ENCODE measurements at regions not wholly inside any gene's neighbourhood (a gene's known extent, or its start where the extent isn't known, plus 50 kb on each side); places are given as distances from the start of the nearest gene placed in this dataset.
"Not testable (repeated sequence)": the region's sequence is repeated elsewhere in the genome, so short reads cannot be mapped to it uniquely, and the experiment has no call there.

DNA sequence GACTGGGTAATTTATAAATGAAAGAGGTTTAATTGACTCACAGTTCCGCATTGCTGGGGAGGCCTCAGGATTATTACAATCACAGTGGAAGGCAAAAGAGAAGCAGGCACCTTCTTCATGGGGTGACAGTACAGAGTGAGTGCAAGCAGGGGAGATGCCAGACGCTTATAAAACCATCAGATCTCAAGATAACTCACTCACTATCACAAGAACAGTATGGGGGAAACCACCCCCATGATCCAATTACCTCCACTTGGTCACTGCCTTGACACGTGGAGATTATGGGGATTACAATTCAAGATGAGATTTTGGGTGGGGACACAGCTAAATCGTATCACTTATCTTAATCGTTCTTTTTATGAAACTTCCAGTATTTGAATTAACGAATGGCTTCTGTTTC, 179.5 kb upstream of the TSC22D2 start:
- TF ChIP-seq, protein P1, sequence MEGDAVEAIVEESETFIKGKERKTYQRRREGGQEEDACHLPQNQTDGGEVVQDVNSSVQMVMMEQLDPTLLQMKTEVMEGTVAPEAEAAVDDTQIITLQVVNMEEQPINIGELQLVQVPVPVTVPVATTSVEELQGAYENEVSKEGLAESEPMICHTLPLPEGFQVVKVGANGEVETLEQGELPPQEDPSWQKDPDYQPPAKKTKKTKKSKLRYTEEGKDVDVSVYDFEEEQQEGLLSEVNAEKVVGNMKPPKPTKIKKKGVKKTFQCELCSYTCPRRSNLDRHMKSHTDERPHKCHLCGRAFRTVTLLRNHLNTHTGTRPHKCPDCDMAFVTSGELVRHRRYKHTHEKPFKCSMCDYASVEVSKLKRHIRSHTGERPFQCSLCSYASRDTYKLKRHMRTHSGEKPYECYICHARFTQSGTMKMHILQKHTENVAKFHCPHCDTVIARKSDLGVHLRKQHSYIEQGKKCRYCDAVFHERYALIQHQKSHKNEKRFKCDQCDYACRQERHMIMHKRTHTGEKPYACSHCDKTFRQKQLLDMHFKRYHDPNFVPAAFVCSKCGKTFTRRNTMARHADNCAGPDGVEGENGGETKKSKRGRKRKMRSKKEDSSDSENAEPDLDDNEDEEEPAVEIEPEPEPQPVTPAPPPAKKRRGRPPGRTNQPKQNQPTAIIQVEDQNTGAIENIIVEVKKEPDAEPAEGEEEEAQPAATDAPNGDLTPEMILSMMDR (conservative IDR thresholded peaks at IDR 0.05; ENCODE audit: low read depth, low read length): not testable (repeated sequence)
- TF ChIP-seq EZH2 (IDR thresholded peaks at IDR 0.05; ENCODE audit: borderline replicate concordance, low read depth, low read length, poor library complexity, severe bottlenecking): not testable (repeated sequence)
